M059J (cell line): ENCODE measurements at regions not wholly inside any gene's neighbourhood (a gene's known extent, or its start where the extent isn't known, plus 50 kb on each side); places are given as distances from the start of the nearest gene placed in this dataset.
"Not testable (repeated sequence)": the region's sequence is repeated elsewhere in the genome, so short reads cannot be mapped to it uniquely, and the experiment has no call there.

ENCODE experiments used
- DNase-seq: peaks from one replicate; pipeline ENCODE4 v3.0.0-alpha.2; 2012; ENCODE audit warnings: low read depth

GRCh38 chr14:27605282-27605681 lies 1007.4 kb upstream of the NOVA1 start:
- DNase-seq: no peak

DNA sequence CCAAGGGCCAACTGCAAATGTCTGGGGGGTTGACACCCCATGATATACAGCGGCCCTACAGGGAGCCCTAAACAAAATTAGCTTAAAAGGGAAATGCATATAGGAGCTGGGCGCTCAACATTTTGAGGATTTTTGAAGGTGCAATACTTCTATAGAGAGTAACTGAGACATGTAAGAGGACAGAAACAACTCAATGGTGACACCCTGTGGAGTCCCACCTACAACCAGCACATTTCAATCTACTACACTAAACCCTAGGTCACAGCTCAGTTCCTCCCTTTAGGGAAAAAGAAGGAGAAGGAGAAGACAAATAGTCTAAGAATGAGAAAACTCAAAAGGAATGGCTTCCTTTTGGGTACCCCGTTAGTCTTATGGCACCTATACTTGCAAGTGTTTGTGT lies 1010.5 kb upstream of the NOVA1 start:
- DNase-seq: no peak

GRCh38 chr14:27612121-27612520 lies 1014.3 kb upstream of the NOVA1 start:
- no peak for DNase-seq

DNA sequence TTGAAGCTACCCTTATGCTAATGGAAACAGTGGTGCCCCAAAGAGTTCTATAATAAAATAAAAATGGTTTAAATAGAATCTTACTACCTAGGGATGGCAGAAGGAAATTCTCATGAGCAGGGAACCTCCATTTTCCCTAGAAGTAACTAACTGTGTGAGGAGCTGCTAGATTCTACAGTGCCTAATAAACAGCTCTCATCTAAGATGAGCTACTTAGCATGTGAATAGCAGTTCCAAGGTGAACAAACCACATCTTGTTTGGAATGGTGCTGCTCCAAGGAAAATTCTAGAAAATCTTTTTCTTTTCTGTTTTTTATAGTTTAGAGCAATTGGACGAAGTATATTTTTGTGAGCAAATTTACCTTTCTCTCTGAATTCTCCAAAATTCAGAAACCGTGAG lies 1015.3 kb upstream of the NOVA1 start:
- no peak for DNase-seq

DNA sequence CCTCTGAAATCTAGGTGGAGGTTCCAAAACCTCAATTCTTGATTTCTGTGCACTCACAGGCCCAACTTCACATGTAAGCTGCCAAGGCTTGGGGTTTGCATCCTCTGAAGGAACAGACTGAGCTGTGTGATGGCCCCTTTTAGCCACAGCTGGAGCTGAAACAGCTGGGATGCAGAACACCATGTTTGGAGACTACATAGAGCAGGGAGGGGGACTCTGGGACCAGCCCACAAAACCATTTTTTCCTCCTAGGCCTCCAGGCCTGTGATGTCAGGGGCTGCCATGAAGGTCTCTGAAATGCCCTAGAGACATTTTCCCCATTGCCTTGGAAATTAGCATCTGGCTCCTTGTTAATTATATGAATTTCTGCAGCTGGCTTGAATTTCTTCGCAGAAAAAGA lies 1025.9 kb upstream of the NOVA1 start:
- DNase-seq: no peak

- DNase-seq: no peak
Measured at GRCh38 chr14:27634056-27634970, 1036.5 kb upstream of the NOVA1 start.

GRCh38 chr14:27640688-27641087 lies 1042.9 kb upstream of the NOVA1 start:
- not testable (repeated sequence) for DNase-seq

- DNase-seq: no peak
Measured at GRCh38 chr14:27642251-27642866, 1044.5 kb upstream of the NOVA1 start.

GRCh38 chr14:27660683-27661082 lies 1062.8 kb upstream of the NOVA1 start:
- no peak for DNase-seq

DNA sequence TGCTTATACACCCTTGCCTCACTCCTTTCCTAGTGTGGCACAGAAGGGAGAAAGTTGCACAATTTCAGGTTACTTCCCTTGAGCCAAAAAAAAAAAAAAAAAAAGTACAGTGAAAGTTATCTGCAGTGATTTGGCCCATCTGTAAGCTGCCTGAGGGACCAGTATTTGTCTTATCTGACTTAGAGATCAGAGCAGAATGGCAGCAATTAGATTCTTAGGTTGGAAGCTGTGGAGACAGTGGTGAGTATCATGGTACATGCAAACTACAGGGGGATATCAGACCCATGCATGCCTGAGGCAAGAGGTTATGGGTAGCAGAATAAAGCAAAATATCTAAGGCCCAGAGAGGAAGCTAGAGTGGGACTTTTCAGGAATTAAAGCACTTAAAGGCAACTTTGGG lies 1070.7 kb upstream of the NOVA1 start:
- DNase-seq: no peak

DNA sequence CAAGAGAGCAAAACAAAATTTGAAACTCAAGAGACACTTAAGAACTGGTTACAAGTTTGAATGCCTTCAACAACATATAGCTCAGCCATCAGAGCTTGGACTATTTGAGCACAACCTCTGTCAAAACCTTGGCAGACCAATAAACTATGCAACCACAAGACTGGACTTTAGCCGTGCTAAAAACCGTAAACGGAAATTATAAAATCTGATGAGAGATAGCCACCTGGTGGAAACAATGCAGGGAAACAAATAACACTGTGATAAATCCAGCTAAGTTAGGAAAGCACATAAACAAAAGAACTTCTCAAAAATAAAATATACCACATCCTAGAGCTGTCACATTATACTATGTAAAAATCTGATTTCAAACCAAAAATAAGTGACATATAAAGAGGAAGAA lies 1074.2 kb upstream of the NOVA1 start:
- DNase-seq: no peak

- not testable (repeated sequence) for DNase-seq
Measured at GRCh38 chr14:27672811-27673737, 1075.2 kb upstream of the NOVA1 start.

DNA sequence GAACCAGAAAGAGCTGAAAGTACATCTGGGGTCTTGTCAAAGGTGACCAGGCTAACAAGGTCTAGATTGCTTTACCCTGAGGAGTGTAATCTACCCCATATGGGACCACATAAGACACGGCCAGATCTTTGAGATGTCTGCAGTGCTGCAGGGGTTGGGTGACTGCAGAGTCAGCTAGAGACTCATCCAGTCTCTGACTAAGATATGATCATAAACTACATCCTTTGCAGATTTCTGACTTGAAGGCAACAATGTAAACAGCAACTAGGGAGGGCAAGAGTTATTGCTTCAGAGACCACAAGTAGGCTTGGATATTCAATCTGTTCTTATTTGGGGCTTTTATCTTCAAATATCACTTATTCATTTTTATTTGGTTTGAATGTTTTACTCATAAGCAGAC lies 1080.5 kb upstream of the FOXG1 start:
- DNase-seq: no peak

DNA sequence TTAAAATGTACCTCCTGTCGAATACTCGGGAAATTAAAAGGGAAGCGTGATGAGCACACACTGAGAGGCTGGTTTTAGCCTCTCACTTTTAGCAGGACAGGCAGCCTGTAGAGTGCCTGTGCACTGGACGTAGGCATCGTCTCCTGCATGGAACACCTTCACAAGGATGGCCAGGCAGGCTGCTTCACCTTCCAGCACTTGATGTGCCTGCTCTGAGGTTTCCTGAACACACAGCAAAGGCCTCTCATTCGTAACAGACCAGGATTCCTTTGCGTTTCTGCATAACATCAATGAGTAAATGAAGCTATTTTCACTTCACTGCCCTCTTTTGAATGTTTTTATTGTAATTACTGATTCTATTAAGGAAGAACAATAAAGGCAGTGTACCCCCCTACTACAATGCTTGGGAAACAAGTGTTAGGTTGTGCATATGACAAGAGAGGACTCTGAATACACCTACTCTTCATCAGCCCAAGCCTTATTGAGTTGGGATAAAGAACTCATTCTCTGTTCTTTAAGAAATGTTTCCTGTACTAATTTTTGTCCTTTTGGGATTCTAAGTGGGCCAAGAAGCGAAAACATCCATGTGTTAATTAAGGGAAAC lies 1077.6 kb upstream of the FOXG1 start:
- no peak for DNase-seq

DNA sequence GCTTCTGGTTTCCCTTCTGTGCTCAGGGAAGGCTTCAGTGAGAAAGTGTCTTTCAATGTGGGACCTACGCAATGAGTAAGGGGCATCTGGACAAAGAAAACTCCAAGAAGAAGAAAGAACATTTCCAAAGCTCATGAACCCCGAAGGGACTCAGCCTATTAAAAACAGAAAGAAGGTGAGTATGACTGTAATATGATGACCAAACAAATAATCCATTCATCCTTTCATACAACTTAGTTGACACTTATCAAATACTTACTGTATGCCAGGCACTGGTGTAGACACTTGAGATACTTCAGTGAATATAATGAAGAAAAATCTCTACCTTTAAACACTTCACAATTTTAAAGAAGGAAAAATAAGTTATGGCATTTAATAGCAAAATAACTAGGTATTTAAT lies 1054.2 kb upstream of the FOXG1 start:
- no peak for DNase-seq

- no peak for DNase-seq
Measured at GRCh38 chr14:27715561-27715960, 1051.0 kb upstream of the FOXG1 start.

DNA sequence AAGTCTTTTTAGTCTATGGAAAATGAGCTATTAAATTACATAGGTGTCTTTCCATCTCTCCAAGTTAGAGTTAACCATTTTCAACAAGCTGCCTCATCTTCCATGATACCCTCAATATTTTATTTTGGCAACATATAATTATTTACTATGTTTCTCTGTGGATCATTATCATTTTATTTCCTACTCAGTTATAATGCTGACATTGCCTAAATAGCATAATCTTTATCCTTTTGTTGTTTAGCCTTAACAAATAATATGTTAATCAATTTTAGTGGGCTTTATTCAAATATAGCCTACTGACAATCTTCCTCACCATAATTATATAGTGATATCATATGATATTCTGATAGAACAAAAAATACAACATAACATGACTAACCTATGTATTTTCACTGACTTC lies 1044.8 kb upstream of the FOXG1 start:
- DNase-seq: no peak

DNA sequence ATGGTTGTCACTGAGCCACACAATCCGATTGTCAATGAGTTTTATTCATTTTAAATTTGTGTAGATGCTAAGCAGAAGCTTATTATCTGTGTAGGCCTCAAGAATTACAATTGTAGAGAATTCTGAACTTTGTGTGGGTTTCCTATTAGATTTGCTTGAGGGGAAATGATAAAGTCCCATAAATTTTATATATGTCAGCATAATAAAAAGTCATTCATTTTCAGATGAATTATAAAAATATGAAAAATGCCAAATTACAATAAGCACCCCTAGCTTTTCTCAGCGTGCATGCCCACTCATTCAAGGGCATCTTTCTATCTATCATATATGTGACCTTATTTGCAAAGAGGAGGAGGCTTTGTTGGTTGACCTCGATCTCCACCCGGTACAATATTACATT lies 1041.1 kb upstream of the FOXG1 start:
- no peak for DNase-seq

GRCh38 chr14:27727251-27727770 lies 1039.3 kb upstream of the FOXG1 start:
- DNase-seq: no peak

GRCh38 chr14:27730204-27730603 lies 1036.4 kb upstream of the FOXG1 start:
- no peak for DNase-seq

GRCh38 chr14:27739657-27740156 lies 1026.9 kb upstream of the FOXG1 start:
- DNase-seq: no peak
